Vagina (tissue), 2 donors: ENCODE measurements at regions not wholly inside any gene's neighbourhood (a gene's known extent, or its start where the extent isn't known, plus 50 kb on each side); places are given as distances from the start of the nearest gene placed in this dataset.

ENCODE experiments used
- DNase-seq, 2 donors: peaks; one replicate each; pipeline ENCODE4 v3.0.0-alpha.2; 2017; ENCODE audit errors: extremely low spot score in 2 of 2
- H3K27ac ChIP-seq: fragments of 200-600 bp; sonication (generic); one replicate; pipeline ENCODE4 v1.5.1; 2019
- H3K27me3 ChIP-seq: fragments of 200-600 bp; sonication (generic); one replicate; pipeline ENCODE4 v1.5.1; 2019
- H3K36me3 ChIP-seq, 2 donors: fragments of 200-600 bp; sonication (generic); one replicate each; pipeline ENCODE4 v1.5.1; 2017 to 2019
- H3K4me1 ChIP-seq: fragments of 200-600 bp; sonication (generic); one replicate; pipeline ENCODE4 v1.5.1; 2019
- H3K4me3 ChIP-seq, 2 donors: fragments of 200-600 bp; sonication (generic); 1 replicate in 1 of 2; 2 replicates in 1 of 2; pipeline ENCODE4 v1.5.1; 2016 to 2019
- H3K9me3 ChIP-seq: fragments of 200-600 bp; sonication (generic); one replicate; pipeline ENCODE4 v1.5.1; 2019
- CTCF ChIP-seq, 3 experiments: fragments of 450-650 bp in 2 of 3; fragments of 200-600 bp in 1 of 3; sonication (generic) in 1 of 3; IDR thresholded peaks; one replicate each; pipeline ENCODE4 v1.5.1; 2017 to 2019; ENCODE audit warnings: antibody characterized with exemption in 3 of 3, mild to moderate bottlenecking in 2 of 3, moderate library complexity in 2 of 3
- POLR2A ChIP-seq, 2 donors: fragments of 450-650 bp; IDR thresholded peaks; one replicate each; pipeline ENCODE4 v1.6.1; 2017; ENCODE audit warnings: antibody characterized with exemption in 2 of 2, mild to moderate bottlenecking in 2 of 2, moderate library complexity in 2 of 2
- POLR2AphosphoS5 ChIP-seq, 2 donors: sonication (generic); formaldehyde crosslinking; IDR thresholded peaks; one replicate each; pipeline ENCODE4 v1.9.0; 2017; ENCODE audit warnings: antibody characterized with exemption in 2 of 2, mild to moderate bottlenecking in 2 of 2, low read depth in 1 of 2; ENCODE audit not compliant: insufficient read depth in 1 of 2
- intact Hi-C: fragments of 100-400 bp; cut with DNase I; formaldehyde crosslinking; loops from one replicate; pipeline ENCODE4 v1.15.1; 2023

DNA sequence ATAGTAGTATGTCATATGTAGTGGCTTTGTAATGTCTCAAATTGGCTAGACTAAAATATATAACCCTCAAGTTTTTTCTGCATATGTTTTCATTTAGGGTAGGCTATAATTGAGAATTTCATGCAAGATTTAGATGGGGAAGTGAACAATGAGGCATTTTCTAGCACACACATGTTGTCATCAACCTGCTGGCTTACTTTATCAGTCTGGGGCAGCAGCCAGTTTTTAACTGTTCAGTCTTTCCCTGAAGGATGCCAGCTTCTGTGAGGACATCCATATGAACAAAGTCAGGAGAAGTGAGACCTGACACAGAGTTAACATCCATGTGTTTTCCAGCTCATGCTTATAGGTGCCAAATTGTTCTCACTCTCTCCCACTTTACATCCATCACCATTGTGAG, 74.7 kb upstream of the OLFM3 start:
- no peak for DNase-seq
- intact Hi-C loops = no loop called here
- TF ChIP-seq POLR2AphosphoS5 (IDR thresholded peaks at IDR 0.05; ENCODE audit: insufficient read depth in 1 of 2, low read depth in 1 of 2) (no peak), POLR2A (IDR thresholded peaks at IDR 0.05) (no peak), CTCF (IDR thresholded peaks at IDR 0.05) (no peak)
- Histone ChIP-seq H3K4me1 (no peaks in the 10 kb centered on the region), H3K4me3 (no peak overlapping the region), H3K27ac (no peak overlapping the region), H3K36me3 (no peaks in the 10 kb centered on the region), H3K27me3 (no peaks in the 10 kb centered on the region), H3K9me3 (no peaks in the 10 kb centered on the region)

DNA sequence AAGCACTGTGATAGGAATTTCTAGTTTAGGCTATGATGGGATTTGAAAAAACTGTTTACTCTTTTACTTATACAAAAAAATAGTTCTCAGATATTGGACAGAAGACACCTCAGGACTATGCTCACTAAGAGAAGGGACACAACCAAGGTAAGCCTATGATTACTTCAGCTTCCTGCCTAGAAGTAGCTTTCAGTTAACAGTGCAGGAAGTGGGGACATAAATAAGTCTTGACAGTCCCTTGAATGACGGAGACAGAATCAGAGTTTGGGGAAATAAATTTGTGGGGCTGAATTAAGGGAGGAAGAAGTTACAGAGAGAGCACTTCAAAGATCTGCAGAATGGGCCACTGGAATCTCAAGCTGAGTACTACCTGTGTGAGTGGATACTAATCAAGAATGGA, 53.8 kb upstream of the OLFM3 start:
- Histone ChIP-seq H3K36me3 (no peaks in the 10 kb centered on the region), H3K27ac (no peak overlapping the region), H3K9me3 (no peaks in the 10 kb centered on the region), H3K27me3 (no peaks in the 10 kb centered on the region), H3K4me3 (no peak overlapping the region), H3K4me1 (no peaks in the 10 kb centered on the region)
- DNase-seq = no peak
- intact Hi-C loops = no loop called here
- TF ChIP-seq POLR2A (IDR thresholded peaks at IDR 0.05) (no peak), POLR2AphosphoS5 (IDR thresholded peaks at IDR 0.05; ENCODE audit: insufficient read depth in 1 of 2, low read depth in 1 of 2) (no peak), CTCF (IDR thresholded peaks at IDR 0.05) (no peak)

DNA sequence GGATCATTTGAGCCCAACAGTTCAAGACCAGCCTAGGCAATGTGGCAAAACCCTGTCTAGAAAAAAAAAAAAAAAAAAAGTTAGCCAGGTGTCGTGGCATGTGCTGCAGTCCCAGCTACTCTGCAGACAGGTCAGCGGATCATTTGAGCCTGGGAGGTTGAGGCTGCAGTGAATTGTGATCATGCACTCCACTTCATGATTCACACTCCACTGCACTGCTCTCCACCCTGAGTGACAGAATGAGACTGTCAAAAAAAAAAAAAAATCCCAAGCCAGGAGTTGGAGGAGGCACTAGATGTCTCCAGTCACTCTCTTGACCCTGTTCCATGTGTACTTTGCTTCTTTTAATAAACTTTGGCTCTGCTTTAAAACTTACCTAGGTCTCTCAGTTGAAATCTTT, 51.0 kb upstream of the OLFM3 start:
- no peak for DNase-seq
- TF ChIP-seq CTCF (IDR thresholded peaks at IDR 0.05) (no peak), POLR2A (IDR thresholded peaks at IDR 0.05) (no peak), POLR2AphosphoS5 (IDR thresholded peaks at IDR 0.05; ENCODE audit: insufficient read depth in 1 of 2, low read depth in 1 of 2) (no peak)
- no peak overlapping the region for H3K27ac ChIP-seq
- H3K27me3 ChIP-seq = no peaks in the 10 kb centered on the region
- H3K9me3 ChIP-seq = no peaks in the 10 kb centered on the region
- no peaks in the 10 kb centered on the region for H3K4me1 ChIP-seq
- no peaks in the 10 kb centered on the region for H3K36me3 ChIP-seq
- H3K4me3 ChIP-seq = no peak overlapping the region
- intact Hi-C loops = no loop called here
